ENCODE measurements at regions not wholly inside any gene's neighbourhood (a gene's known extent, or its start where the extent isn't known, plus 50 kb on each side); places are given as distances from the start of the nearest gene placed in this dataset.
"Not testable (repeated sequence)": the region's sequence is repeated elsewhere in the genome, so short reads cannot be mapped to it uniquely, and the experiment has no call there.

DNA sequence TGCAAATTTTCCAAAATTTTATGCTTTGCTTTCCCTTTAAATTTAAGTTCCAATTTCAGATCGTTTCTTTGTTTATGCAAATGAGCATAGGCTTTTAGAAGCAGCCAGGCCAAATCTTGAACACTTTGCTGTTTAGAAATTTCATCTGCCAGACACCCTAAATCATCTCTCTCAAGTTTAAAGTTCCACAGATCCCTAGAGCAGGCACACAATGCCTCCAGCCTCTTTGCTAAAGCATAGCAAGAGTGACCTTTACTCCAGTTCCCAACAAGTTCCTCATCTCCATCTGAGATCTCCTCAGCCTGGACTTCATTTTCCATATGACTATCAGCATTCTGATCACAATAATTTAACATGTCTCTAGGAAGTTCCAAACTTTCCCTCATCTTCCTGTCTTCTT is 254.5 kb downstream of the DLL1 start:
- not testable (repeated sequence) for DNase-seq (ENCODE audit: low spot score); H3K9me3 Mint-ChIP-seq; H3K27ac Mint-ChIP-seq; H3K36me3 Mint-ChIP-seq (ENCODE audit: low read depth); H3K27me3 Mint-ChIP-seq (ENCODE audit: low read depth); H3K4me3 Mint-ChIP-seq; H3K4me1 Mint-ChIP-seq (ENCODE audit: low read depth)

DNA sequence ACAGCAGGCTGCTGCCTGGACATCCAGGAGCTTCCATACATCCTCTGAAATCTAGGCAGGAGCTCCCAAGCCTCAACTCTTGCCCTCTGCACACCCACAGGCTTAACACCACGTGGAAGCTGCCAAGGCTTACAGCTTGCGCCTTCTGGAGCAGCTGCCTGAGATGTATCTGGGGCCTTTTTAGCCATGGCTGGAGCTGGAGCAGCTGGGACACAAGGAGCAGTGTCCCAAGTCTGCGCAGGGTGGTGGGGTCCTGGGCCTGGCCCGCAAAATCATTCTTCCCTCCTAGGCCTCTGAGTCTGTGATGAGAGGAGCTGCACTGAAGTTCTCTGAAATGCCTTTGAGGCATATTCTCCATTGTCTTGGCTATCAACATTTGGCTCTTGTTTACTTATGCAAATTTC is 255.0 kb downstream of the DLL1 start:
- Mint-ChIP-seq H3K27me3 (ENCODE audit: low read depth) (peaks cover 5% of the 10 kb centered on the region), H3K36me3 (ENCODE audit: low read depth) (no peaks in the 10 kb centered on the region), H3K4me1 (ENCODE audit: low read depth) (no peaks in the 10 kb centered on the region), H3K27ac (no peak overlapping the region), H3K9me3 (peaks cover 4% of the 10 kb centered on the region), H3K4me3 (no peak overlapping the region)
- DNase-seq (ENCODE audit: low spot score) = no peak

DNA sequence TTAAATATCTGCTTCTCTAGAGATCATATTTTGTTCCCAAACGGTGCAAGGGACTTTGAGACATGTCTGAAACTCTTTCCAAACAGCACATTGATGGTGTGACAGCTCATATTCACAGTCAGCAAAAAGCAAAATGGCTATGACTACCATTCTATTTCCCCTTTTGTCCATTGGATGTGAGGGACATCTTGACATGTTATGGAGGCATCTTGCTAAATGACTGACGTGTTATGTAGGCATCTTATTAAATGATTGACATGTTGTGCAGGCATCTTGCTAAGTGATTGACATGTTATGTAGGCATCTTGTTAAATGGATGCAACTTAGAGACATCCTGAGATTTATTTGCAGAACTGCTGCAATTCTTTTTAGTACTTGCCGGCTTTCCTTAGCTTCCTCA is 255.8 kb downstream of the DLL1 start:
- DNase-seq (ENCODE audit: low spot score) = no peak
- H3K9me3 Mint-ChIP-seq = peaks cover 4% of the 10 kb centered on the region
- H3K4me3 Mint-ChIP-seq = no peak overlapping the region
- no peaks in the 10 kb centered on the region for H3K36me3 Mint-ChIP-seq (ENCODE audit: low read depth)
- H3K27ac Mint-ChIP-seq = no peak overlapping the region
- peaks cover 5% of the 10 kb centered on the region for H3K27me3 Mint-ChIP-seq (ENCODE audit: low read depth)
- H3K4me1 Mint-ChIP-seq (ENCODE audit: low read depth) = no peaks in the 10 kb centered on the region

DNA sequence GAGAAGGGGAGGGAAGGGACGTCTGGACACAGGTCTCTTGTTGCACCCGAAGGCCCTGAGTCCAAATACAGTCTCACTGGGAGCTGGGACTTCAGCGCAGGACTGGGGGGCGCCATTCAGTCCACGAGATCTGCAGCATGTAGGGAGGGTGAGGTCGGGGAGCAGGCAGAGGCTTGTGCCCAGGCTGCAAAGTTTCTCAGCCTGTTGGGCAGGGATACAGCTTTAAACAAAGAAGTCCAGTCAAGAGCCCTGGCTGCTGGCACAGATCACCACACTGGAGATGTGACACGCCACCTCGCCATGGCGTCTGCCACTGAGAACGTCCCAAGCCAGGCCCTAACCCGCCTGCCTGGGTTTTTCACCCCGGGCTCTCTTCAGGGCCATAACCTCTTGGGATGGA is 256.6 kb downstream of the DLL1 start:
- Mint-ChIP-seq H3K27me3 (ENCODE audit: low read depth) (peaks cover 5% of the 10 kb centered on the region), H3K4me3 (no peak overlapping the region), H3K4me1 (ENCODE audit: low read depth) (no peaks in the 10 kb centered on the region), H3K36me3 (ENCODE audit: low read depth) (no peaks in the 10 kb centered on the region), H3K27ac (no peak overlapping the region), H3K9me3 (peaks cover 4% of the 10 kb centered on the region)
- no peak for DNase-seq (ENCODE audit: low spot score)

DNA sequence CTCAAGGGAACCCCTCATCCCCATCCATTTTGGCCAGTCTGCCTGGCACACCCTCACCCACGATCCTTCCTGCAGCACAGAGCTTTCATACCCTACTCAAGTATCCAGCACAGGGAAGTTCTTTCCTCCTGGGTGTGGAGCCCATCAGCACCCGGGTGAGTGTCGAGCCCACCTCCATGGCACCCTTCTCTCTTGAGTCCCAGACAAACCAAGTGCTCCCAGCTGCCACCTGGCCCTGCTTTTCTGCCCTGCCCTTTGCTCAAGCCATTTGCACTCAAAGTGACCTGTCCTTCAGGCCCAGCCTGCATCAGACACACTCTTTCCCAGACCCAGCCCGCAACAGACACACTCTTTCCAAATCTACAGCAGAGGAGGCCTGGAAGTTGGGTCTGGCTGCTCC is 257.2 kb downstream of the DLL1 start:
- no peak for DNase-seq (ENCODE audit: low spot score)
- H3K27me3 Mint-ChIP-seq (ENCODE audit: low read depth) = peaks cover 5% of the 10 kb centered on the region
- H3K4me1 Mint-ChIP-seq (ENCODE audit: low read depth) = no peaks in the 10 kb centered on the region

DNA sequence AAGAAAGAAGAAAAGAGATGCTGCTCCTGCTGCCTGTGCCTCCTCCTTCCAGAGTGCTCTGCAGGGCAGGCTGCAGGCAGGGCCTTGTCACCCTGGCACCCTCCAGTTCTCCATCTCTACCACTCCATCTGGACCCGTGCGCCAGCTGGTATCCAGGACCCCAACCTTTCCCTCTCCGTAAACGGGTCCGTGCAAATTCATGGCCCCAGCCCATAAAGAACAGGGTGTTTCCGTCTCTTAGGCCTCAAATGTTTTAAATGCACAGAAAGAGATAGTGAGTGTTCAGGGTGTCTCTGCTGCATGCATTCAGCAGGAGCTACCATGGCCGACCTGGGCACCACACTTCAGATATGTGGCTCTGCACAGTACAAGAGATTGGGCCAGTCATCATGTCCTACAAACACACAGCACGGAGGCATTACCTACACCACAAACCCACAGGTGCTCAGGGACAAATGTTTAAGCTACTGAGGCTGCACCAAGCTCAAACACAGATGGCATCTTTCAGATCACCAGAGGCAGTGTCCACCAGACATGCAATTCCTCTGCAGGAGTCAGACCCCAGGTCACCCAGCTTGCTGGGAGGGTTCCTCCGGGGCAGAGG is 258.1 kb downstream of the DLL1 start:
- no peak overlapping the region for H3K27ac Mint-ChIP-seq
- H3K36me3 Mint-ChIP-seq (ENCODE audit: low read depth) = no peaks in the 10 kb centered on the region
- no peak overlapping the region for H3K4me3 Mint-ChIP-seq

More for the DNA sequence above, 257.2 kb downstream of the DLL1 start:
- Mint-ChIP-seq H3K27ac (no peak overlapping the region), H3K9me3 (peaks cover 4% of the 10 kb centered on the region), H3K4me3 (no peak overlapping the region), H3K36me3 (ENCODE audit: low read depth) (no peaks in the 10 kb centered on the region)

DNA sequence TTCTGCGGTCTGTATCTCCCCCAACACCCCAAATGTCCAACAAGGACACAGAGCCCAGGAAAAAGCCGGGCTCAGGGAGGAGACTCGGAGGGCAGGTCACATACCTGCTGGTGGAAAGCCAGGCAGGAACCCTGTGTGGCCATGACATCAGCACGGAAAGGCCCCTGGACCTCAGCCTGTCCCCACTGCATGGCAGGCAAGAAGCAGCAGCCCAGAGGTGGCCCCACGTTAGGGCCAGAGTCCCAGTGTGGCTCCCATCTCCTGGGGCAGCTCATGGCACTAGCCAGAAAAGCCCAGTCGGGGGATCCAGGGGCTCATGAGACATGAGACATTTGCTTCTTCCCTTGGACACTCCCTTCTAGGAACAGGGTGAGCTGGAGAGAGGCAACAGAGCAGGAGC is 258.7 kb downstream of the DLL1 start:
- peaks cover 4% of the 10 kb centered on the region for H3K9me3 Mint-ChIP-seq
- H3K36me3 Mint-ChIP-seq (ENCODE audit: low read depth) = no peaks in the 10 kb centered on the region
- no peak for DNase-seq (ENCODE audit: low spot score)
- H3K4me3 Mint-ChIP-seq = no peak overlapping the region
- no peak overlapping the region for H3K27ac Mint-ChIP-seq
- peaks cover 5% of the 10 kb centered on the region for H3K27me3 Mint-ChIP-seq (ENCODE audit: low read depth)
- no peaks in the 10 kb centered on the region for H3K4me1 Mint-ChIP-seq (ENCODE audit: low read depth)

More for the DNA sequence above, 258.1 kb downstream of the DLL1 start:
- H3K27me3 Mint-ChIP-seq (ENCODE audit: low read depth) = peaks cover 5% of the 10 kb centered on the region
- H3K9me3 Mint-ChIP-seq = peaks cover 4% of the 10 kb centered on the region
- DNase-seq (ENCODE audit: low spot score) = no peak
- no peaks in the 10 kb centered on the region for H3K4me1 Mint-ChIP-seq (ENCODE audit: low read depth)

DNA sequence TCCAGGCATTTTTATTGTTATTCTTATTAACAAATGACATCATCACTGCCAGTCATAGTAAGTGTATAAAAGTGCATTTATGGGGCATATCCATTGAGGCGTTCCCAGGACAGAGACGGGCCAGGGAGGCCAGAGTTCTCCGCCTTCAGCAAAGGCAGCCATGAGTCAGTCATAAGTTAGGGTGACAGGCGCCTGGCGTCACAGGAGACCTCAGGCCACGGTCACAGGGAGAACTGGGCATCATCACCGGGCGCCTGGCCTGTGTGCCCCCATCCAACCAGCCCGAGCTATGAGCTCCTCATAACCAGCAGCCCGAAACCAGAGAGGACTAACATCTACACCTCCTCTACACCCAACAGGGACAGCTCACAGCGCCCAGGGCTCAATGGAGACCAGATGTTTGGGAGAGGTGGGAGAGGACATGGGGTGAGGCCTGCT is 259.2 kb downstream of the DLL1 start:
- no peak for DNase-seq (ENCODE audit: low spot score)
- no peaks in the 10 kb centered on the region for H3K4me1 Mint-ChIP-seq (ENCODE audit: low read depth)
- H3K36me3 Mint-ChIP-seq (ENCODE audit: low read depth) = no peaks in the 10 kb centered on the region
- H3K4me3 Mint-ChIP-seq = no peak overlapping the region
- no peak overlapping the region for H3K27ac Mint-ChIP-seq
- peaks cover 4% of the 10 kb centered on the region for H3K9me3 Mint-ChIP-seq
- H3K27me3 Mint-ChIP-seq (ENCODE audit: low read depth) = peaks cover 5% of the 10 kb centered on the region

DNA sequence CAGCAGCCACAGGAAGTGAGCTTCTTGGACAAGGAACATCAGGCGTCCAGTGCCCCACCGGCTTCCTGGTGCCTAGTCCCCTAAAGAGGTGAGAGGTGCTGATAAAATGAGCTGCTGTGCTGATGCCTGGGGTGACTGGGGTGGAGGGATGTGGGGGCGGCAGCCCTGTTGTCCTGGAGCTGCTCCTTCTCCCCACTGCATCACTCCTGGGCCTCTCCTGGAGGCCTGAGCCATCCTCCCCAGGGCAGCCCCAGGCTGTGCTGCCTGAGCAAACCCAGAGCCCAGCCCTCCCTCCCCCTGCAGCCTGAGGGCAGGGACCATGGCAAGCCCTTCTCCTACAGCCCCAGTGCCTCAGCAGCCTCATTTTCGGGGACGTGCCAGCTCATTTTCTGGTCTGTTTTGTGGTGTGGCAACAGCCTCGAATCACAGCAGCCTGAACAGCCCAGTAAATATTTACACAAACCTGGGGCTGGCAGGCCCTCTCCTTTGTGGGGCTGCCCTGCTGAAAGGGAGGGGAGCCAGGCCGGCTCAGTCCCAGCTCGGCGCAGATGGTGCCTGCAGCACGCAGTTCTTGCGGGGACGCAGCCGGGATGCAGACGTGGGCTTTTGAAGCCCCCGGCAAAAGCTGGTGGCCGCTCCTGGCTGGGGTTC is 259.9 kb downstream of the DLL1 start:
- H3K27me3 Mint-ChIP-seq (ENCODE audit: low read depth) = peaks cover 5% of the 10 kb centered on the region
- no peak overlapping the region for H3K27ac Mint-ChIP-seq
- no peak overlapping the region for H3K4me3 Mint-ChIP-seq
- H3K36me3 Mint-ChIP-seq (ENCODE audit: low read depth) = no peaks in the 10 kb centered on the region
- H3K9me3 Mint-ChIP-seq = peaks cover 4% of the 10 kb centered on the region
- no peak for DNase-seq (ENCODE audit: low spot score)
- no peaks in the 10 kb centered on the region for H3K4me1 Mint-ChIP-seq (ENCODE audit: low read depth)

DNA sequence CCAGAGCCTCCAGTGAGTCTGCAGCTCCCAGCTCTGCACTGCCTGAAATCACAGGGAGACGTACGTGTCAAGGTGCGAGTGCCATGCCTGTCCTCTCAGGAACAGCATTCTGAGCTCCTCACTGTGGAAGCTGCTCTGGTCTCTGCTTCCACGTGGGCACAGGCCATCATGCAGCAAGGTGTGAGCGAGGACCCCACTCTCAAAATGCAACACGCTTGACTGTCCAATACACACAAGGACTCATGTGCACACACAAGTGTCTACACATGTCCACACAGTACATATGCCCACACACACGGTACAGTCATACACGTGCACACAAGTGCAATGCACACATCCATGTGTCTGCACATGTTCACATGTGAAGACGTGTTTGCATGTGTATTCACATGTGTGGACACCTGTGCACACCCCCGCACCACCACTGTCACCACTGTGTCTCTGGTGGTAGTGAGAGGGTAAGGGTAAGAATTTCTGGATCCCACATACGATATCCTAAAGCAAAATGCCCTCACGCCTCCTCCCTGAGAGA is 260.5 kb downstream of the DLL1 start:
- DNase-seq (ENCODE audit: low spot score) = no peak
- Mint-ChIP-seq H3K27me3 (ENCODE audit: low read depth) (peaks cover 5% of the 10 kb centered on the region), H3K4me3 (no peak overlapping the region), H3K9me3 (peaks cover 4% of the 10 kb centered on the region), H3K27ac (no peak overlapping the region), H3K4me1 (ENCODE audit: low read depth) (no peaks in the 10 kb centered on the region), H3K36me3 (ENCODE audit: low read depth) (no peaks in the 10 kb centered on the region)

DNA sequence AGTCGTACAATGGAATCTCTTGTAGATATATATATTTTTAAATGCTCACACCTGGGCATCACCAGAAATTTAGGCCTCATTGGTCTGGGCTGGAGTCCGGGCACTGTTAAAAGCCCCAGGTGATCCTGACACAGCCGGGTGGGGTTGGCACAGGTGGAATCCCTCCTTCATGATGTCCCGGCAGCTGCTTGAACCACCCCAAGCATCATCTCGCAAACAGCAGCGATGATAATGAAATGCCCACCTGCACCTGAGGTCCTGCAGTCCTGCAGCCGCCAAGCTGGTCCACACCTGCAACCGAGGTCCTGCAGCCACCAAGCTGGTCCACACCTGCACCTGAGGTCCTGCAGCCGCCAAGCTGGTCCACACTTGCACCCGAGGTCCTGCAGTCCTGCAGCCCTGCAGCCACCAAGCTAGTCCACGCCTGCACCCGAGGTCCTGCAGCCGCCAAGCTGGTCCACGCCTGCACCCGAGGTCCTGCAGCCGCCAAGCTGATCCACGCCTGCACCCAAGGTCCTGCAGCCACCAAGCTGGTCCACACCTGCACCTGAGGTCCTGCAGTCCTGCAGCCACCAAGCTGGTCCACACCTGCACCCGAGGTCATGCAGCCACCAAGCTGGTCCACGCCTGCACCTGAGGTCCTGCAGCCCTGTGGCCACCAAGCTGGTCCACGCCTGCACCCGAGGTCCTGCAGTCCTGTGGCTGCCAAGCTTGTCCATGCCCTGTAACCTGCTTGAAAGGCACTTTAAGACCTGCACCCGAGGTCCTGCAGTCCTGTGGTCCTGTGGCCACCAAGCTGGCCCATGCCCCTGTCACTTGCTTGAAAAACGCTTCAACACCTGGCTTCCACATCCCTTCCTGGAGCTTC is 261.2 kb downstream of the DLL1 start:
- H3K36me3 Mint-ChIP-seq (ENCODE audit: low read depth) = no peaks in the 10 kb centered on the region
- H3K4me3 Mint-ChIP-seq = no peak overlapping the region
- H3K27ac Mint-ChIP-seq = no peak overlapping the region
- no peak for DNase-seq (ENCODE audit: low spot score)
- H3K4me1 Mint-ChIP-seq (ENCODE audit: low read depth) = no peaks in the 10 kb centered on the region
- peaks cover 4% of the 10 kb centered on the region for H3K9me3 Mint-ChIP-seq
- peaks cover 5% of the 10 kb centered on the region for H3K27me3 Mint-ChIP-seq (ENCODE audit: low read depth)

DNA sequence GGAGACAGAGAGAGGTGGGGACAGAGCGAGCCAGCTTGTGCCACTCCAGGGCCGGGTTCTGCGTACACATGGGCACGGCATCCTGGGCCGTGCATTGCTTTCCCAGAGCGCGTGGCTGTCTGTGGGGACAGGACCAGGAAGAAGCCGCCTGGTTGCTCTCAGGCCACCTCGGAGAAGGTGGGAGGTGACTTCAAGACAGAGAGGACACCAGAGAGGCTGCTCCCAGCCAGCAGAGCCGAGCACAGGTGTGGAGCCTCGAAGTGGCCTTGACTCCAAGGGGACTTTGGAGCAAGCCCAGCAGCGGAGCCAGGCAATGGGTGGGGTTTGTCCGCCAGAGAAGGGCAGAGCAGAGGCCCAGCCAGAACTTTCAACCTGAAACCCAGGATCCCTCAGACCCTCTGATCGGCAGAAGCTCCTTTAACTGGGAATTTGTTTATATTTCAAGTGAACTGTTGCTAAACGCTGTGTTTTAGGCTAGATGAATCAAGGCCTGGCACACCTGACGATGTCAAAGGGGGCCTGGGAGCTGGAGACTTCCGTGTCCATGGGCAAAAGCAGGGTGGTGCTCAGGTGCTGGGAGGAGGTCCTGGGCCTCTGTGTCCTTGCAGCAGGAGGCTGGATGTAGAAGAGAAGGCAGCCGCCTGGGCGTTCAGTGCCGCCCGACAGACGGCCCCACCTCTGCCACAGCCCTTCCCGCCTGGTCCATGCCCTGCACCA is 262.1 kb downstream of the DLL1 start:
- Mint-ChIP-seq H3K27ac (no peak overlapping the region), H3K4me3 (no peak overlapping the region), H3K4me1 (ENCODE audit: low read depth) (no peaks in the 10 kb centered on the region), H3K36me3 (ENCODE audit: low read depth) (no peaks in the 10 kb centered on the region), H3K27me3 (ENCODE audit: low read depth) (peaks cover under 1% of the 10 kb centered on the region), H3K9me3 (peaks cover 4% of the 10 kb centered on the region)
- DNase-seq (ENCODE audit: low spot score) = no peak

DNA sequence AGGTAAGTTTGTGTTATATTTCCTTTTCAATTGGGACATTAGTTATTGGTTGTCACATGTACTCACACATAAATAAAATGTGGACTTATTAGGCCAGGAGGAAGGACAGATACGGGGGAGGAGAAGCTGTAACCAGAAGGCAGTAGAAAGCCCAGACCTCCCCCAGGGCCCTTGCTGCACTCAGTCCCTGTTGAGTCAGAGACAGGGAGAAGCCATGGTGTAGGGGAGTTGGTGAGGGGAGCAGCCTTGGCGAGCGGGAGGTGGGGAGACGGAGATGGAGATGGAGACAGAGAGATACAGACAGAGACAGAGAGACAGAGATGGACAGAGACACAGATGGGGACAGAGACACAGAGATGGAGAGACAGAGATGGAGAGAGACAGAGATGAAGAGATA is 263.2 kb downstream of the DLL1 start:
- Mint-ChIP-seq H3K4me3 (no peak overlapping the region), H3K36me3 (ENCODE audit: low read depth) (no peaks in the 10 kb centered on the region), H3K27ac (no peak overlapping the region), H3K9me3 (no peaks in the 10 kb centered on the region), H3K27me3 (ENCODE audit: low read depth) (no peaks in the 10 kb centered on the region), H3K4me1 (ENCODE audit: low read depth) (no peaks in the 10 kb centered on the region)
- DNase-seq (ENCODE audit: low spot score) = no peak

All from T-helper 2 cell treated with Interferon-gamma antibody and Interleukin-4, amounts not matched to agents 5 μg/mL and 100 μg/mL, for 36 hours (primary cell).